ENCODE measurements at regions not wholly inside any gene's neighbourhood (a gene's known extent, or its start where the extent isn't known, plus 50 kb on each side); places are given as distances from the start of the nearest gene placed in this dataset.
"Not testable (repeated sequence)": the region's sequence is repeated elsewhere in the genome, so short reads cannot be mapped to it uniquely, and the experiment has no call there.

DNA sequence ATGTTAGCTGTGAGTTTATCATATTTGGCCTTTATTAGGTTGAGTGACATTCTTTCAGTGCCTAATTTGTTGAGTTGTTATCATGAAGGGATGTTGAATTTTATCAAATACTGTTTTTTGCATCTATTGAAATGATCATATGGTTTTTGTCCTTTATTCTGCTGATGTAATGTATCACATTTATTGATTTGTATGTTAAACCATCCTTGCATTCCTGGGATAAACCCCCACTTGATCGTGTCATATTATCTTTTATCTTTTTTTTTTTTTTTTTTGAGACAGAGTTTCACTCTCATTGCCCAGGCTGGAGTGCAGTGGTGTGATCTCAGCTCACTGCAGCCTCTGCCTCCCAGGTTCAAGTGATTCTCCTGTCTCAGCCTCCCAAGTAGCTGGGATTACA lies 51.9 kb upstream of the MFGE8 start:
- DNase-seq (ENCODE audit: low read depth in 2 of 2) = not testable (repeated sequence)

DNA sequence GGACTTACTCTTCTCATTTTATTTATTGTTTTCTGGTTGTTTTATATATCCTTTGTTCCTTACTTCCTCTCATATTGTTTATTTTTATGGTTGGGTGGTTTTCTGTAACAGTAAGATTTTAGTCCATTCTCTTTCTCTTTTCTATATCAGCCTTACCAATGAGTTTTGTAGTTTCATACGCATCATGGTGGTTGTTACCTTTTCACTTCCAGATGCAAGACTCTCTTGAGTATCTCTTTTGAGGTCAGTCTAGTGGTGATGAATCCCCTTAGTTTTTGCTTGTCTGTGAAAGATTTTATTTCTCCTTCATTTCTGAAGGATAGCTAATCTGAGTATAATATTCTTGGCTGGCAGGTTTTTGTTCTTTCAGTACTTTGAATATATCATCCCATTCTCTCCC lies 57.1 kb upstream of the MFGE8 start:
- no peak for DNase-seq (ENCODE audit: low read depth in 2 of 2)

DNA sequence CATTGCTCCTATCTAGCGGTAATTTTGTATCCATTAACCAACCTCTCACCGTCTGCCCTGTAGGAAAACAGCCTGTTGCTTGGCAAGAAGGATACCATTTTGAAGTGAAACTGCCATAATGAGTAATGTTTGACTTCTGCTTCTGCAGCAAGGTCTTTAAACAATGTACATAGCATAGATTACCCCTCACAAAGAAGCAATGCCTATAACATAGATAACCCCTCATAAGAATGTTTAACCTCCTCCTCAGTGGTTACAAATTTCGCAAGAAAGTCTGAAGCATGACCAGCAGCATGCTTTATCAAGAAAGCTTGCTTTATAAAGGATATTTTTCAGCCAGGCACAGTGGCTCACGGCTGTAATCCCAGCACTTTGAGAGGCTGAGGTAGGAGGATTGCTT lies 61.2 kb upstream of the MFGE8 start:
- DNase-seq (ENCODE audit: low read depth in 2 of 2) = no peak

DNA sequence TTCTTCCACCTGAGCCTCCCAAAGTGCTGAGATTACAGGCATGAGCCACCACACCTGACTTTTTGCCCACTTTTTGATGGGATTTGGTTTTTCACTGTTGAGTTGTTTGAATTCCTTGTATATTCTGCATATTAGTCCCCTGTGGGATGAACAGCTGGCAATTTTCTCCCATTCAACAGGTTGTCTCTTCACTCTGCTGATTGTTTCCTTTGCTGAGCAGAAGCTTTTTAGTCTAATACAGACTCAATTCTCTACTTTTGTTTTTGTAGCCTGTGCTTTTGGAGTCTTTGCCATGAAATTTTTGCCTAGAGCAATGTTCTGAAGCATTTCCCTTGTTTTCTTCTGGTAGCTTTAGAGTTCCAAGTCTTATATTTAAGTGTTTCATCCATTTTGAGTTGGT lies 62.7 kb upstream of the MFGE8 start:
- DNase-seq (ENCODE audit: low read depth in 2 of 2) = no peak

DNA sequence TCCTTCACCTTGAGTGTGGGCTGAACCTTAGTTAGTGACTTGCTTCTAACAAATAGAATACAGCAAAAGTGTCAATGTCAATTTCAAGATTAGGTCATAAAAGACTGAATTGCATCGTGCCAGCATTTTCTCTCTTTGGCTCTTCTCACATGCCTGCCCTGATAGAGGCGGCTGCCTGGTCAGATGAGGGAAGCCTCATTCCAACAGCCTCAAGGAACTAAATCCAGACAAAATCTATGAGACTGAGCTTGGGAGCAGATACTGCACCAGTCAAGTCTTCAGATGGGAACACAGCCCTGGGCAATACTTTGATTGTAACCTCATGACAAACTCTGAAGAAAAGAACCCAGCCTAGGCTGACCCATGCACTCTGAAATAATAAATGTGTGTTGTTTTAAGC lies 63.5 kb upstream of the MFGE8 start:
- DNase-seq (ENCODE audit: low read depth in 2 of 2) = no peak

DNA sequence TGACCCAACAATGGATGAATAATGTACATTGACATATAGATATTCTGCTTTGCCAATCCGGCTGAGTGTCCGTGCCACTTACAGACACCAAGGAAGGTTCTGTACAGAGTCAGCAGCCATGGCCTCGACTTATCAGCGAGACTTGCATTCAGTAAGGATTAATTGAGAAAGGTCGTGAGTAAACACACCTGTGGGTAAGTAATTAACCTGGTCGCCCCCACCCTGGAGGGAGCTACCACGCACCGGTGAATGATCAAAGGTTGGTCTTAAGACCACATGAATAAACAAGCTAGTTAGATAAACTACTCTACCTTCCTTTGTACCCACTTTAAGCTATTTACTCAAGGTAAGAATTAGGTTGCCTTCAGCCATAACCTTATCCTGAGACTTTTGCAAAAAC lies 66.5 kb upstream of the MFGE8 start:
- DNase-seq (ENCODE audit: low read depth in 2 of 2) = no peak

DNA sequence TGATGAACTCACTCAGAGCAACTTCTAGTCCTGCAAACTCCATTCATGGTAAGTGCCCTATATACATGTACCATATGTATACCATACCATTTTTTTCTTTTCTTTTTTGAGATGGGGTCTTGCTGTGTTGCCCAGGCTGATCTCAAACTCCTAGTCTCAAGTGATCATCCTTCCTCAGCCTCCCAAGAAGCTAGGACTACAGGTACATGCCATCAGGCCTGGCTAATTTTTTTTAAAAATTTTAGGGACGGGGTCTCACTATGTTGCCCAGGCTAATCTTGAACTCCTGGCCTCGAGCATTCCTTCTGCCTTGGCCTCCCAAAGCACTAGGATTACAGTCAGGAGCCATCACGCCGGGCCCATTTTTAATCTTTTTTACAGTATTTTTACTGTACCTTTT lies 67.3 kb upstream of the MFGE8 start:
- DNase-seq (ENCODE audit: low read depth in 2 of 2) = no peak

DNA sequence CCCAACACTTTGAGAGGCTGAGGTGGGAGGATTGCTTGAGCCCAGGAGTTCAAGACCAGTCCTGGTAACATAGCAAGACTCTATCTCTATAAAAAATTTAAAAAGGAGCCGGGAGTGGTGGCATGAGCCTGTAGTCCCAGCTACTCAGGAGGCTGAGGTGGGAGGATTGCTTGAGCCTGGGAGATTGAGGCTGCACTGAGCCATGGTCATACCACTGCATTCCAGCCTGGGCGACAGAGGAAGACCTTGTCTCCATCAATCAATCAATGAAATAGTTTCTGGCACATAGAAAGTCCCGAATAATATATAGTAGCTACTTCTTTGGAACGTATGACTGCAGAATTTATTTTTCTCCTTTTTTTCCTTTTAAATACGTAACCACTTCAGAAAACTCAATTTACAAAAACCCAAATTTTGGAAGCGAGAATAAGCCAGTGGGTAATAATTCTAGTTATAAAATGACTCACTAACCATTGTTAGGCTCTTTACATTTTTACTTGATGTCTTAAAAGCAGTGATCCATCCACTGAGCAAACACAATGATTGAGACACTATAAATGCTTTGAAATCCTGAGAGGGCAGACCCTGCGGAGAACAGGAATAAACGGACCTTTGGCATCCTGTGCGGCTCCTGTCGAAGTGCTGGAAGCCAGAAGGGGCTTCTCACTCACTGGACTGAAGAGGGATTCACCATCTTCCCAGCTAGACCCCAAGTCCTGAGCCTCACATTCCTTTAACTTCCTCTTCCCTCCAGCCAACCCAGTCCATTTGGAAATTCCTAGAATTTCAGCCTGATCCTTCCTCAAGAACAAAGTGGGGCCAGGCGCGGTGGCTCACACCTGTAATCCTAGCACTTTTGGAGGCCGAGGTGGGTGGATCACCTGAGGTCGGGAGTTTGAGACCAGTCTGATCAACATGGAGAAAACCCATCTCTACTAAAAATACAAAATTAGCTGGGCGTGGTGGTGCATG lies 68.4 kb upstream of the MFGE8 start:
- DNase-seq (ENCODE audit: low read depth in 2 of 2) = no peak

DNA sequence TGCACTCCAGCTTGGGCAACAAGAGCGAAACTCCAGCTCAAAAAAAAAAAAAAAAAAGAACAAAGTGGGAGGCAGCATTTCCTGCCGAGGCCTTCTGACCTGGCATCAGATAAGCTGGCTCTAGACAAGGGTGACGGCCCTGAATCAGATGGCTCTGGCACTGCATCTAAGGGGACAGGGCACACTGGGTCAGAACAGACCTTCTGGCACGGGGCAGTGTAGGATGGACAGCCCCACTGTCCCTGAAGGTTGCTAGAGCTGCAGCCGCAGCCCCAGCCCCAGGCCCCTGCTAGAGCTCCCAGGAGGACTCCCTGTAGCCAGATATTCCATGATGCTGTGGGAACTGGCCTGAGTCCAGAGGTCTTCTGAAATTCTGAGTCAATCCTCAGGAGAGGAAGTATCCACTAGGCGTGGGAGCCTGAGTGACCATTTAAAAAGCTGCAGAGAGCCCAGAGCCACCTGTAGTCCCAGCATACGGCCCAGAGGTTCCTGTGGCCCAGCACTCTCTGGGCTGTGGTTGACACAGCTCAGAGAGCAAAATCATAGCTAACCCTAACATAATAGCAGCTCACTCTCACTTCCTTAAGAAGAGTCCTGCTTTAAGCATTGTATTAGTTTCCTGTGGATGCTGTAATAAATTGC lies 69.2 kb upstream of the MFGE8 start:
- peak; percentile 9 to 39 for DNase-seq (ENCODE audit: low read depth in 2 of 2)

DNA sequence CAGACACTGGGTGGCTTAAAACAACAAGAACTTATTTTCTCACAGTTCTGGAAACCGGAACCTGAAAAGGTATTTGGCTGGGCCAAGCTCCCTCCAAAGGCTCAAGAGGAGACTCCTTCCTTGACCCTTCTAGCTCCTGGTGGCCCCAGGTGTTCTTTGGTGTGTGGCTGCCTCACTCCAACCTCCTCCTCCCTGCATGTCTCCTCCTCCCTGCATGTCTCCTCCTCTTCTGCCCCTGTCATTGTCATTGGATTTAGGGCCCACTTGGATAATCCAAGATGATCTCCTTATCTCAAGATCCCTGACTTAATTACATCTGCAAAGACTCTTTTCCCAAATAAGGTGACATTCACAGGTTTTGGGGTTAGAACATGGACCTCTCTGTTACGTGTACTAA lies 69.8 kb upstream of the MFGE8 start:
- no peak for DNase-seq (ENCODE audit: low read depth in 2 of 2)

DNA sequence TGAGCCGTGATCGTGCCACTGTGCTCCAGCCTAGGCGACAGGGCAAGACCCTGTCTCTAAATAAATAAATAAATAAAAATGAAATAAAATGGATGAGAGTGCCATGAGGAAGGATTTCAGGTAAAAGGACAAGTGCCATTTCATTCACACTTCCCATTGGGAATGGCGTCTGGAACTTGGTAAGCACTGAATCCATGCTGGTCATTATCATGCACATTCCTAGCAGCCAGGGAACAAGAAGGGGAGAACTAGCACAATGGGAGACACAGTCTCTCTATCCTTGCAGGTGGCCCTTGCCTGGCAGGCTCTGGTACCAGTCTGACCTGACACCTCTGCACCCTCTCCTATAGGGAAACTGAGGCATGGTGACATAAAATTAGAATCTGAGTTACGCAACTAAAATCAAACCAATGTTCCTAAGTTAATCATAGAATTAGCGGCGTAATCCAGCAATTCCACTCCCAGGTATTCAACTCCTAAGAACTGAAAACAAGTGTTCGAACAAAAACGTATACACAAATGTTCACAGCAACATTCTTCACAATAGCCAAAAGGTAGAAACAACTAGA lies 70.8 kb upstream of the MFGE8 start:
- DNase-seq (ENCODE audit: low read depth in 2 of 2) = no peak

DNA sequence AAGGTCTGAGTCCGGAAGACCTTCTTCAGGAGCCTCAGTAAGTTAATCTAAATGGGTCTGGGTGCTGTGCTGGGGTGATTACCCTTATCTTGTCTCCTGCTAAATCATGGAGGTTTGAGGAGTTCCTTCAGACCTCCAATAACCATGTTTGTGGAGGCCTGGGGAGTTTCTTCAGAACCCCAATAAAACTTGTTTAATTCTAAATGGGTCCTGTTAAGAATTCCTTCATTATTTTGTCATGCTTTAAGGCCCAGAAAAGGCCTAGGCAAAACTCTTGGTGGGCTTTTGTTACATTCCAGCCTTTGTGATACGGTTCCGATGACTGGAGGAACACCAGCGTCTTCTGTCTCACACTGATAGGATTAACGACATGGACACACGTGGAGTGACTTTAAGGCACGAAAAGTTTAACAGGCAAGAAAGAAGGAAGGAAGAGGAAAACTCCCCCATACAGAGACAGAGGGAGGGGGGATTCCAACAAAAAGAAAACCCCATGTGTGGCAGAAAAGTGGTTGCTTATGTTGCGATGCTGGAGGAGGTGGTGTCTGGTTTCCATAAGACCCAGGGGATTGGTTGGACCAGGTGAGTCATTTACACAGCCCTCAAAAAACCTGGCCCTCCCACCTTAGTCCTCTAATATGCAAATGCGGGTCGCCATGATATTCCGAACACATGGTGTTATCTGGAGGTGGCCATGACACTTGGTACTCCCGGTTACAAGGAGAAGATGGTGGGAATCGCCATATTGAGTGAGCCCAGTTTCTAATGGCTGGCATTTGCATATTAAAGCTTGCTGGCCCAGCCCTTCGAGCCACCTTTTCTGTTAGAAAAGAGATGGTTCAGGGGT lies 72.6 kb upstream of the MFGE8 start:
- no peak for DNase-seq (ENCODE audit: low read depth in 2 of 2)

DNA sequence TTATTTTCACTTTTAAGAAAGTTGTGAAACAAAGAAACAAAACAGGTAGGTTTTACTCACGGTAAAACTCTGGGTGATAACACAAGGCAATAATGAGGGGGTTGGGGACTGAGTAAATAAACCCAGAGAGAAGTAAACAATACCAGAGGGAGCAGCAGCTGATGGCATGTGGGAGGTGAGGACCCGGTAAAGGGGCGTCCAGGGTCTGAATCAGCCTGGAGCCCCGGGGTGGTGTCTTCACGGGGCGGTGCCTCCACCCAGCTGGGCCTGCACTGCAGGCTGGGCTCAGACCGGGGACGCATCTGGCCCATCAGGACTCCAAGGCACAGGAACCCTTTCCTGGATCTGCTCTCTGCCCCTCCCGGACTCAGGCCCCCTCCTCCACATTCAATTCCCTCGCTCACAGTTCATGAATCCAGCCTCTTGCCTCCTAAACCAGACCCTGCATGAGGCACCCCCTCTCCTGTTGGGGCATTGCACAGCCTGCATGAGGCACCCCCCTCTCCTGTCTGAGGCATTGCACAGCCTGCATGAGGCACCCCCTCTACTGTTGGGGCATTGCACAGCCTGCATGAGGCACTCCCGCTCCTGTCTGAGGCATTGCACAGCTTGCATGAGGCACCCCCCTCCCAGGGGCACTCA lies 73.9 kb upstream of the MFGE8 start:
- no peak for DNase-seq (ENCODE audit: low read depth in 2 of 2)

DNA sequence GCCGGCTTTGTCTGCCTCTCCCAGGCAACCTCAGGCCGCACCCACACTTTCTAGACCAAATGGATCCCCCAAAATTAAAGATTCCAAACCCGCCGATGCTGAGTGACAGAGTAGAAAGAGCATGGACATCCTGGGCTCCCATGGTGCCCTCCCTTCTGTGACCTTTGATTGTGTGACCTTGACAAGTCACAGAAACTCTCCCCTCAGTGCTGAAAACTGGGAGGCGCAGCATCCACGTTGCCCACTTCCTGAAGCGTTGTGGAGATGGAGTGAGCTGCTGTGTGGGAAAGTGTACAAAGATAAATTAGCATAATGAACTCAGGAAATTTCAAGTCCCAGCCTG lies 74.4 kb upstream of the MFGE8 start:
- DNase-seq (ENCODE audit: low read depth in 2 of 2) = no peak

DNA sequence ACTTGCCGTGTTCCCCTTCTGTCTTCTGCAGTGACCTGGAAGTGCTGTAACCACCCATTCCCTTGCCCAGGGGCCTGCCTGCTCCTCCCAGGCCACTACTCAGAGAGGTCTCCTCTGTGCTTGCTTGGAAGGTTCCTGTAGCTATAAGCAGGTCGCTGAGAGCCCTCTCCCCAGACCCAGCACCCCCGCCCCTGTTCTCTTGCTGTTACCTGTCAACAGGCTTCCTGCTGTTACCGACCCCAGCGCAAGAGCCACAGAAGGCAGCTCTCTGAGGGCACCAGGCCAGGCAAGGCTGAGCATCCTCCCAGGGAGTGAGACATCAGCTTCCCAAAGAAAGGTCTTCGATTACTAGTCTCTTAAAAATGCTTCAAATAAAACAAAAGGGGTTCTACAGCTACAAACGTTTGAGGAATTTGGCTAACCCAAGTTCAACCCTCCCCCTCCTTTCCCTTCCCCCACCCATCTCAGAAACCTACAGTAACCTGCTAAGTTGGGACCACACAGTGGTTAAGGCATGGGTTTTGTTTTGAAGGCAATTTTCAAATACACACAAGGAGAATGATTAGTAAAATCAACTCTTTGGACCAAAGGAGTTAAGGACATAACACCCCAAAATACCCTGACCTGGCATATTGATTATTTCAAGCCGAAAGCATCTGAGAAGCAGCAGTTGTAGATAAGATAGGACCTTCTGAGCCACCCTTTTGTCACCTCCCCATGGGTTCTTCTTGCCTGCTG lies 74.9 kb upstream of the MFGE8 start:
- no peak for DNase-seq (ENCODE audit: low read depth in 2 of 2)

DNA sequence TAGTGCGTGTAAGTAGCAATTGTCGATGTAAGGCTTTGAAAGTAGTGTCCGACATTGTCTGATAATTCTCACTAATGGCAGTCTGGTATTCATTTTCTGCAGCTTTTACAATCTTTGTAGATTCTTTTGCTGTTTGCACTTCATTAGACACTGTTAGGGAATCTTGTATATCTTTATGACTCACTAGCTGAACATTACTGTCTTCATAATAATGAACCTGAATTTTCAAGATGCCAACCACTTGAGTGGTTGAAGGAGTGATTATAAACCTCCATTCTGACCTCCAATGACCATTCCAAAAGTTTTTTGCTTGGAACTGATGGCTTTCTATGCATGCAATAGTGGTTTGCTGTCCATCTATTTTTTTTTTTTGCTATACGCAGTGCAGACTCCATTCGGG lies 76.4 kb upstream of the MFGE8 start:
- DNase-seq (ENCODE audit: low read depth in 2 of 2) = no peak

DNA sequence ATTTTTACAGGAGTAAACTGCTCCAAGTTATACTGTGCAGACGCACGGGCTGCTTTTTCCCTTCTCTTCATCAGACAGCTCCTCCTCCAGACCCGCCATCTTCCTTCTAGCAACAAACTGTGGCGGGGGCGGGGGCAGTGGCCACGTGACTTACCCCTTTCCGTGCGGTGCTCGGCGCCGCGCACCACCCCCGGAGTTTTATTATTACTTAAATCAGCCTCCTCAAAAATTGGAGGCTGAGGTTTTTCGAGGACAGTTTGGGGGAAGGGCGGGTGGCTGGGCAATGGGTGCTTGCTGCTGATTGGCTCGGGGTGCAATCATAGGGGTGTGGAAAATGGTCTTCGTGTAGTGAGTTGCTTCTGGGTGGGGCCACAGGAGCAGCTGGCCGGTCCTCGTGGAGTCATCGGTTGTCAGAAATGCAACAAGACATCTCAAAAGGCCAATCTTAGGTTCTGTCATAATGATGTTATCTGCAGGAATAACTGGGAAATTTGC lies 77.1 kb upstream of the MFGE8 start:
- no peak for DNase-seq (ENCODE audit: low read depth in 2 of 2)

DNA sequence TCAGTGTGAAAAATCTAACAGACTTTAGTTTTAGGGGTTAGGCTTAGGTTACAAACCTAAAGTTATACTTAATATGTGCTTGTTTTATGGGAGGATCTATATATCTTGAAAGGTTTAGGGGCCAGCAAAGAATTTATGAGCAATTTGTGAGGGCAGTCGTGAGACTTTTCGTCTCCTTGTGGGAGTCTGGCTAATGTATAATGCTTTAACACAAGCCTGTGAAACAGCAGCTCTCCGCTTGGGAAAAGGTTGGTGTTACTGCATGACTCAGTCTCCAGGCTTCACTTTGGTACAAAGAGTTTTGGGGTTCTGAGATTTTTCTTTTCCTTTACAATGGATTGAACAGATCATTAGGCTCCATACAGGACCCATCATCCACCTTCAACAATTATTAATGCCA lies 79.0 kb upstream of the MFGE8 start:
- no peak for DNase-seq (ENCODE audit: low read depth in 2 of 2)

DNA sequence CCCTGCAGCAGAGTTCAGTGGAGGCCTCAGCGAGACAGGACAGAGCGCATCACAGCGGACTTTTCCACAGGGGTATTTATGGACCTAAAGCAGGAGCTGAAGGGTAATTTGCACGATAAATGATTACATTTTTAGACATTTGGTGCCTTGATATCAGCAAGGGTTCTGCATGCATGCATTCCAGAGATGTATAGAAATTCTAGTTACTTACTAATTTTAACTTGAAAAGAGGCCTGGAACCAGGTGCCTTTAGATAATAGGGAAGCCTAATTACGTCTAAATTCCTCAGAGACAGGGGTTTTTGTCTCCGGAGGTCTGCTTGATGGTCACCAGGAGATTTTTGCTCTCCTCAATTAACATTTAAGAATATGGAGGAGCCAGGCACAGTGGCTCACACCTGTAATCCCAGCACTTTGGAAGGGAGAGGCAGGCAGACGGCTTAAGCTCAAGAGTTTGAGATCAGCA lies 79.8 kb upstream of the MFGE8 start:
- no peak for DNase-seq (ENCODE audit: low read depth in 2 of 2)

DNA sequence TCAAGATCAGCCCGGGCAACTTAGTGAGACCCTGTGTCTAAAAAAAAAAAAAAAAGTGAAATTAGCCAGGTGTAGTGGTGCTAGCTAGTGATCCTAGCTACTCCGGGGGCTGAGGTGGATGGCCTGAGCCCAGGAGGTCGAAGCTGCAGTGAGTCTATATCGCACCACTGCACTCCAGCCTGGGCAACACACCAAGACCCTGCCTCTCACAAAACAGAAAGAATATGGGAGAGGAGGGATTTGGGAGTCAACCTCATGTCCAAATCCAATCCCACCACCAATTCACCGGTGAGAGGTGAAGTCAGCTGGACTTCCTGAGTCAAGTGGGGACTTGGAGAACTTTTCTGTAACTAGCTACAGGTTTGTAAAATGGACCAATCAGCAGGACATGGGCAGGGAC lies 80.5 kb upstream of the MFGE8 start:
- DNase-seq (ENCODE audit: low read depth in 2 of 2) = no peak

DNA sequence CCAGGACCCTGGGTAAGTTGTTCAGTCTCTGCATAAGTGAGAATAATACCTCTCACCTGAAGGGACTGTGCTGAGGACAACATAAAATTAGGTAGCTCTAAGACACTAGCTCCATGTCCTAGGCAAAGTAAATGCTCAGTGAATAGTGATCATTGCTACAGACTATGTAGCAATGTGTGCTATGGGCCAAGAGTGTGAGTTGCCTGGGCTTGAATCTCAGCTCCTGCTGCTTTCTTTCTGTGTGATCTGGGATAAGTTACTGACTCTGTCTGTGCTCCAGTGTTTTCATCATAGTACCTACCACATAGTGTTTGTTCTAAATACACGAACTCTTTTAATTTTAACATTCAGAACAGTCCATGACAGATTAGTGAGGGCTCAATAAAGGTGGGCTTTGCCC lies 81.1 kb upstream of the MFGE8 start:
- no peak for DNase-seq (ENCODE audit: low read depth in 2 of 2)
